ENCODE measurements at regions not wholly inside any gene's neighbourhood (a gene's known extent, or its start where the extent isn't known, plus 50 kb on each side); places are given as distances from the start of the nearest gene placed in this dataset.

DNA sequence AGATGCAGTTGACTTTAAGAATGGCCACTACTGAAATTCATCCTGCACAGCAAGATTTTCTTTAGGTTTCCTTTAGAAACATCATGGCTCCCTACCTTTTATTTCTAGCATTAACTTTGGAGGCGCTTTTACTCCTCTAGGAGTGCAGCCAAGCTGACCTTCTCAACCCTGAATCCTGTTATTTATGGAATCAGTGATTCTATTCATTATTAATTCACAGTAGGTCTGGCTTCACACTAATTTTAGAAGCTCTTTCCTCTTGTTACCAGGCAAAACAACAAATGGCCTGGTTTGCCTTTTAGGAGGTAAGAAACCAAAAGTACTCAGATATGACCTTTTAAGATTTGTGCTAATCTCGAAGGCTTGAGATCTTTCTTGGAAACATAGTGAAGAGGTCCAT, 93.0 kb upstream of the PELI1 start:
- no peak overlapping the region for H3K27ac Mint-ChIP-seq (ENCODE audit: unreplicated experiment)
- intact Hi-C loops (cut with micrococcal nuclease; ENCODE audit: unreplicated experiment) = no loop called here
- TF ChIP-seq, protein P1, sequence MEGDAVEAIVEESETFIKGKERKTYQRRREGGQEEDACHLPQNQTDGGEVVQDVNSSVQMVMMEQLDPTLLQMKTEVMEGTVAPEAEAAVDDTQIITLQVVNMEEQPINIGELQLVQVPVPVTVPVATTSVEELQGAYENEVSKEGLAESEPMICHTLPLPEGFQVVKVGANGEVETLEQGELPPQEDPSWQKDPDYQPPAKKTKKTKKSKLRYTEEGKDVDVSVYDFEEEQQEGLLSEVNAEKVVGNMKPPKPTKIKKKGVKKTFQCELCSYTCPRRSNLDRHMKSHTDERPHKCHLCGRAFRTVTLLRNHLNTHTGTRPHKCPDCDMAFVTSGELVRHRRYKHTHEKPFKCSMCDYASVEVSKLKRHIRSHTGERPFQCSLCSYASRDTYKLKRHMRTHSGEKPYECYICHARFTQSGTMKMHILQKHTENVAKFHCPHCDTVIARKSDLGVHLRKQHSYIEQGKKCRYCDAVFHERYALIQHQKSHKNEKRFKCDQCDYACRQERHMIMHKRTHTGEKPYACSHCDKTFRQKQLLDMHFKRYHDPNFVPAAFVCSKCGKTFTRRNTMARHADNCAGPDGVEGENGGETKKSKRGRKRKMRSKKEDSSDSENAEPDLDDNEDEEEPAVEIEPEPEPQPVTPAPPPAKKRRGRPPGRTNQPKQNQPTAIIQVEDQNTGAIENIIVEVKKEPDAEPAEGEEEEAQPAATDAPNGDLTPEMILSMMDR (IDR thresholded peaks at IDR 0.05; ENCODE audit: insufficient read depth in 1 of 2, low read depth in 1 of 2, low read length in 1 of 2, severe bottlenecking in 1 of 2, unreplicated experiment in 1 of 2) = no peak
- Histone ChIP-seq H3K4me1 (no peaks in the 10 kb centered on the region), H3K36me3 (ENCODE audit: control insufficient read depth, insufficient read depth, low read length) (no peaks in the 10 kb centered on the region), H3K4me3 (ENCODE audit: low read depth, low read length) (no peak overlapping the region), H3K9me3 (peaks cover 5% of the 10 kb centered on the region; the same call in 1 of the 2 replicates), H3K27me3 (replicated peaks; ENCODE audit: control insufficient read depth, insufficient read depth, low read length) (no peaks in the 10 kb centered on the region)
- BruUV-seq (replicated peaks) = no TSS peak
- no peaks in the 10 kb centered on the region for H3K27me3 Mint-ChIP-seq (ENCODE audit: insufficient read depth, unreplicated experiment)
- H3K4me1 Mint-ChIP-seq (ENCODE audit: low read depth, unreplicated experiment) = peaks cover 5% of the 10 kb centered on the region
- no peaks in the 10 kb centered on the region for H3K36me3 Mint-ChIP-seq (ENCODE audit: insufficient read depth, unreplicated experiment)
- no peak overlapping the region for H3K4me3 Mint-ChIP-seq (ENCODE audit: unreplicated experiment)
- ChIA-PET CTCF (no interaction called here), POLR2A (no interaction called here)
- H3K9me3 Mint-ChIP-seq (ENCODE audit: unreplicated experiment) = no peaks in the 10 kb centered on the region
- DNase-seq = no peak

DNA sequence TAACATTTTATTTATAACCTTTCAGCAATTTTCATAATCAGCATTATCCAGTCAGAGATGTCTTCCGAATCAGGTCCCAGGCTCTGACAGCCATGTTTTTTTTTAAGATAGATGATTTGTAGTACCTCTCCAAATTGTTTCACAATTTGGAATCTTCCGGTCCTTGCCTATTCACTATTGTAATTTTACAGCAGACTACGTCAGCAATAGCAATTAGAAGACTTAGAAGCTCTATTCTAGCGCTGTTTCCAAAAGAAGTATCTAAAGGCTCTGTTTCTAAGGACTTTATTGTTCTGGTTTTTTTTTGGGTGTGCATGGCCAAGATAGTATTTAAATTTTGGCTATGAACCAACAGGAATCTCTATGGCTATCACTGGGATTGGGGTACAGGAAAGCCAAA, 94.6 kb upstream of the PELI1 start:
- no peak overlapping the region for H3K4me3 Mint-ChIP-seq (ENCODE audit: unreplicated experiment)
- DNase-seq = no peak
- Histone ChIP-seq H3K9me3 (peaks cover 5% of the 10 kb centered on the region; the same call in 1 of the 2 replicates), H3K27me3 (replicated peaks; ENCODE audit: control insufficient read depth, insufficient read depth, low read length) (no peaks in the 10 kb centered on the region), H3K36me3 (ENCODE audit: control insufficient read depth, insufficient read depth, low read length) (no peaks in the 10 kb centered on the region), H3K4me1 (peaks cover 11% of the 10 kb centered on the region), H3K4me3 (ENCODE audit: low read depth, low read length) (no peak overlapping the region)
- H3K27me3 Mint-ChIP-seq (ENCODE audit: insufficient read depth, unreplicated experiment) = no peaks in the 10 kb centered on the region
- H3K27ac Mint-ChIP-seq (ENCODE audit: unreplicated experiment) = no peak overlapping the region
- TF ChIP-seq, protein P1 (IDR thresholded peaks at IDR 0.05; ENCODE audit: insufficient read depth in 1 of 2, low read depth in 1 of 2, low read length in 1 of 2, severe bottlenecking in 1 of 2, unreplicated experiment in 1 of 2) = no peak
- H3K4me1 Mint-ChIP-seq (ENCODE audit: low read depth, unreplicated experiment) = peaks cover 12% of the 10 kb centered on the region
- H3K9me3 Mint-ChIP-seq (ENCODE audit: unreplicated experiment) = no peaks in the 10 kb centered on the region
- CTCF ChIA-PET = no interaction called here
- POLR2A ChIA-PET = no interaction called here
- intact Hi-C loops (cut with micrococcal nuclease; ENCODE audit: unreplicated experiment) = no loop called here
- no TSS peak for BruUV-seq (replicated peaks)
- H3K36me3 Mint-ChIP-seq (ENCODE audit: insufficient read depth, unreplicated experiment) = no peaks in the 10 kb centered on the region

DNA sequence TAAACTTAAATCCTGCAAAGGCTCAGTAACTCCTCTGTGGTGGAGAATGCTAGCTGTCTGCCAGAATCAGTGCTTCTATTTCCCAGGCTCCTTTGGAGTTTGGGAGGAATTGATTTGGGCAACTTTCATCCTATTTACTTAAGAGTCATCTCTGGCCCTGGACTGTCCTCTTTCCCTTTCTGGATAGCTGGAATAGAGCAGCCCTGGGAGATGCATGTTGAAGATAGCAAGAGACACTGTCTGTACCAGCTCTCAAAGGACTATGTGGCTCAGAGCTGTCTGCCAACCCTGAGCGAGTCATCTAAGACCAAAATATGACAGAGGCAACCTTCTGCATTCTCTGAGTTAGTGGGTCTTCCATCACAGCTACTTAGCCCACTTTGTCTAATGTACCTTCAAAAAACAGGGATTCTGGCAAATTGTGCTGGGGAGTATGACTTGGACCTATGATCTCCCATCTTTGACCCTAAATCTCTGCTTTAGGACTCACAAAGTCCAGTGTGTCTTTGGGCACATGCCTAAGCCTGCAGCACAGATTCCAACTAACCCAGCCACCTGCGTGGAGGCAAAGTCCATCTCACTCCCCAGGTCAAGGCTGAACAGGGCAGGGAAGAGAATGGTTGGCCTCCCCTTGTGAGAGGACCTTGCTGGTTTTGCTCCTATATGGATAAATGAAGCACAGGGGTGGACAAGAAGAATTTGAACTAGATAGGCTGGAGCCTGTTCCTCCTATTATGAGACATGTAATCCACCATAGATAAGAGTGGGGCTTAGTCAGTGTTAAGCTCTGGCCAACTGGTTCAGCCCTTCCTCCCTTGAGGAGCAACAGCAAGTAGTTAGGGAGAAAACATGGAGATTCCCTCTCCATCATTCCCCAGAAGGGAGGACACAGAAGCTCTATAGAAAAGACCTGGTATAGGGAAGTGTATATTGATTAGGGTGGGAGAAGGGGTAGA, 99.1 kb upstream of the PELI1 start:
- Histone ChIP-seq H3K4me3 (ENCODE audit: low read depth, low read length) (no peak overlapping the region), H3K9me3 (peaks cover 5% of the 10 kb centered on the region; the same call in 1 of the 2 replicates), H3K36me3 (ENCODE audit: control insufficient read depth, insufficient read depth, low read length) (no peaks in the 10 kb centered on the region), H3K4me1 (peaks cover 14% of the 10 kb centered on the region), H3K27me3 (replicated peaks; ENCODE audit: control insufficient read depth, insufficient read depth, low read length) (no peaks in the 10 kb centered on the region)
- POLR2A ChIA-PET = no interaction called here
- no peaks in the 10 kb centered on the region for H3K9me3 Mint-ChIP-seq (ENCODE audit: unreplicated experiment)
- intact Hi-C loops (cut with micrococcal nuclease; ENCODE audit: unreplicated experiment) = no loop called here
- TF ChIP-seq, protein P1 (IDR thresholded peaks at IDR 0.05; ENCODE audit: insufficient read depth in 1 of 2, low read depth in 1 of 2, low read length in 1 of 2, severe bottlenecking in 1 of 2, unreplicated experiment in 1 of 2) = no peak
- peak; percentile 25 to 46 for DNase-seq
- no peaks in the 10 kb centered on the region for H3K36me3 Mint-ChIP-seq (ENCODE audit: insufficient read depth, unreplicated experiment)
- H3K27ac Mint-ChIP-seq (ENCODE audit: unreplicated experiment) = no peak overlapping the region
- peaks cover 17% of the 10 kb centered on the region for H3K4me1 Mint-ChIP-seq (ENCODE audit: low read depth, unreplicated experiment)
- BruUV-seq (replicated peaks) = no TSS peak
- no peak overlapping the region for H3K4me3 Mint-ChIP-seq (ENCODE audit: unreplicated experiment)
- CTCF ChIA-PET = no interaction called here
- no peaks in the 10 kb centered on the region for H3K27me3 Mint-ChIP-seq (ENCODE audit: insufficient read depth, unreplicated experiment)

Measured in Caco-2 (cell line).